ENCODE measurements at regions not wholly inside any gene's neighbourhood (a gene's known extent, or its start where the extent isn't known, plus 50 kb on each side); places are given as distances from the start of the nearest gene placed in this dataset.

DNA sequence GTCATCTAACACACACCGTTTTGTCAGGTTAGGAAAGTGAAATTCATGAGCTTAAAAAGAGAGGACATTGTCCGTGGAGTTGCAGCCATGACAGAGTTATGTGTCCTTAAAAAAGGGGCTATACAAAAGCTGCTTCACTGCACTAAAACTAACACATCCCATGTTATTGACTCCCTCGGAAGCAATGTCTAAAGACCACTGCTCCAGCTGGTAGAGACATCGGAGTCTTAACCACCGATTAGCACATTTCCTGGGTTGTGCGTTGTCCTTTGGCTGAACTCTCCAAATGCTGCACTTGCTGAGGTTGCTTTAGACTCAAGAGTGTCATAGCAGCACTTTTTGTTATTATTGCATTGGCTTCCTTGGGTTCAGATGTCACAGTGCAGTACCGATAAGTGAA lies 128.3 kb upstream of the C9orf72 start:
- TF ChIP-seq CTCF (IDR thresholded peaks at IDR 0.05) (no peak), POLR2A (IDR thresholded peaks at IDR 0.05) (no peak)
